HG03378 (cell line): ENCODE measurements at regions not wholly inside any gene's neighbourhood (a gene's known extent, or its start where the extent isn't known, plus 50 kb on each side); places are given as distances from the start of the nearest gene placed in this dataset.
"Not testable (repeated sequence)": the region's sequence is repeated elsewhere in the genome, so short reads cannot be mapped to it uniquely, and the experiment has no call there.

Experiments
- ATAC-seq: cut with Tn5 transposase; IDR thresholded peaks from one replicate; pipeline ENCODE4 v1.9.1; 2021; ENCODE audit warnings: mild to moderate bottlenecking, moderate library complexity; ENCODE audit not compliant: unreplicated experiment

DNA sequence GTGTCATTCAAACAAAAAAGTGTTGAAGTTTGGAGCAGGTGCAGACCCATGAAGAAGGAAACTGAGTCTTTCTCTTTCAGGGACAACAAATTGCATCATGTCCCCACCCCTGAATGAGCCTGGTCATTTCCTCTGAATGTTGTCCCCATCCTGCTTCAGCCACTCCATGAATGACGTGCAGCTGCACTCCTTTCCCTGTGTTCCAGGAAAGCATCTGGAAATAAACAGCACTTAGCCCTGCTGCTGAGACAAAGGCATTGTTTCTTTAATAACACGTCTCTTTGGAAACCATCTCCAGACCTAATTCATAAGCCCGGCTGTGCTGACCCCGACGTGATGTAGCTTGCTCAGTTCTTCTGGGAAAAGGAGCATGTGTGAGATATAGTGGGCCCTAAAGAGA, 682.3 kb downstream of the BRINP1 start:
- no peak for ATAC-seq

DNA sequence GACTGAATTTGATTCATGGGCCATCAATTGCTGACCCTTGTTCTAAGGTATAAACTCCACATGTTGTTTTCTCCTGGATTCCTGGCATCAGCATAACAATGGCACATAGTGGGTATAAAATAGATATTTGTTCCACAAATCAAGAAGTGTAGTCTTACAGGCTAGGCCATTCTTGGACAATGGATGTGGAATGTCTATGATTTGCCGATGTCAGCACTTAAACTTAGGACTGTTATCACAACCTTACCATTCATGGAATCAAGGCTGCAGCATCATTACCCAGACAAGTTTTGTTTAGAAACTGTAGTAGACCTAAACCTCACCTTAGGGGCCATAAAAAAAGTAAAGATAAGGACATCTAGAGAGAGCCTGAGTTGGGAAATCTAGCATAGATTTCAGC, 680.0 kb downstream of the BRINP1 start:
- no peak for ATAC-seq

DNA sequence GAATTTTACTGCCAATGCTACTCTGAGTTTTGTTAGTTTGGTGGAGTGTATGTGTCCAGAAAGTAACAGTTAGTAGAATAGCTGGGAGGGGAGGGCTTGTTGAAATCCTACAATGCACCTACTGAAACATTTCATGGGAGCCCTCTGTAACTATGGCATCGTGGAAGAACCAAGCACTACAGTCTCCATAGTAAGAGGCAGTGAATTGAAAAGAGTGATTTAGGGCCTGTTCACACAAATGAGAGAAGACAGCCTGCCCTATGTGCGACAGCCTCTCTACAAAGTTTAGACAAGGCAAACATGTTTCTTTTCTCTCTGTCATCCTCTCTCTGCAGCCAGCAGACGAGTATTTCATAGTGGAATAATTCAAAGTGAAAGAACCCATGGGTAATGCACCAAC, 676.6 kb downstream of the BRINP1 start:
- ATAC-seq = no peak

- ATAC-seq = no peak
These were observed 675.6 kb downstream of the BRINP1 start for GRCh38 chr9:118693645-118694044.

- not testable (repeated sequence) for ATAC-seq
These were observed 674.0 kb downstream of the BRINP1 start for GRCh38 chr9:118695249-118695648.

GRCh38 chr9:118701985-118702384, 667.2 kb downstream of the BRINP1 start:
- ATAC-seq = no peak

GRCh38 chr9:118711843-118712242, 657.4 kb downstream of the BRINP1 start:
- ATAC-seq = no peak

DNA sequence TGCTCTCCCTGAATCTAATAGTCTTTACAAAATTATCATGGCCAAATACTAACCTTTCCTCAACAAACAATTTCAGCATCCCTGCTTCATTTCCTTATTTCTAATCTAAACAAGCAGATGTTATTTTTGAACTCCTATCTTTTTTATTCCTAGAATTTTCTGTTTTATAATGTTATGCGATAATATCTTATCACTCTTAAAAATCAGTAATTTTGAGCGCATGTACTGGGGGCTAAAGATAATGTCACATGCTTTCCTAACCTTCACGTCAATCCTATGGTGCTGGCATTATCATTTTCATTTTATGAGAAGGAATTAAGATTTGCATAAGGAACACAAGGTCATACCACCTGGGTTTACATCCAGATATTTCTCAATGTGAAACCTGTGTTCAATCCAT, 648.0 kb downstream of the BRINP1 start:
- no peak for ATAC-seq

- no peak for ATAC-seq
These were observed 647.3 kb downstream of the BRINP1 start for GRCh38 chr9:118721923-118722322.

DNA sequence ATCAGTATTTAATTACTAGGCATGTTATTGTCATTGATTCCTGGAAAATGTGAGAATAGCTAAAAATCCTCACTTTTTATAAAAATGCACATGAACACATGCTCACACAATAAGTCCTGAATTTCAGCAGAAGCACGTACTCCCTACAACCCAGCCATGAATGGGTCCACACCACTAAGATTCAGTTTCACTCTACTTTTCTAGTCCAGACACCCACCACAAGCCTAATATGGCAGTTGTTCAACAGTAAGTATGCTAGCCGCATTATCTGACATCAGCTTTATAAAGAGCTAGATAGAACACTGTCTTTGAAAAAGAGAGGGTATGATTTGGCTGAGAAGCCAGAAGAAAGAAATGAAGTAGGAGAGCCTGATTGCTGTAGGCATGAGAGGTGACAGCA, 639.3 kb downstream of the BRINP1 start:
- ATAC-seq = no peak

- ATAC-seq = no peak
These were observed 636.2 kb downstream of the BRINP1 start for GRCh38 chr9:118732998-118733397.

GRCh38 chr9:118734696-118735095, 634.5 kb downstream of the BRINP1 start:
- no peak for ATAC-seq

GRCh38 chr9:118736406-118736805, 632.8 kb downstream of the BRINP1 start:
- no peak for ATAC-seq

DNA sequence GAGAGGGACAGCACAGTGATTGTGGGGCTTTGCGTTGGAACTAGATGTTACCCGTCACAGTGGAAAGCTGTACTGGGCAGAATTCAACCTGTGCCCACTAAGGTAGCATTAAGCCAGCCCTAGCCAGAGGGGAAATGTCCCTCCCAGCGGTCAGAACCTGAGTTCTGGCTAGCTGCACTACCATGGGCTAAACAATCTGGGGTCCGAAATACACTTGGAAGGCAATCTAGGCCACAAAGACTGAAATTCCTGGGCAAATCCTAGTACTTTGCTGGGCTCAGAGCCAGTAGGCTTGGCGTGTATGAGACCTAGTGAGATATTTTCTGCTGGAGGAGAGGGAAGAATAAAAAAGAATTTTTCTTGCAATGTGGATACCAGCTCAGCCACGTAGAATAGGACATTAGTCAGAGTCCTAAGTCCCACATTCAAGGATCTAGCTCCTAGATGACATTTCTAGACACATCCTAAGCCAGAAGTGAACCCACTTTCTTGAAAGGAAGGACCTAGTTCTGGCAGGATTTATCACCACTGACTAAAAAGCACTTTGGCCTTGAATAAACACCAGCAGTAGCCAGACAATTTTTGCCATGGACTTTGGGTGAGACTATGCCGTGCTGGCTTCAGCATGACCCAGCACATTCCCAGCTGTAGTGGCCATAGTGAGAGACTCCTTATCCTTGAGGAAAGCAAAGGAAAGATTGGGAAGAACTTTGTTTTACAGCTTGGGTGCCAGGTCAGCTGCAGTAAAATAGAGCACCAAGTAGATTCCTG, 618.0 kb downstream of the BRINP1 start:
- ATAC-seq = no peak

GRCh38 chr9:118751848-118752223, 617.4 kb downstream of the BRINP1 start:
- ATAC-seq = no peak

GRCh38 chr9:118761016-118761790, 608.0 kb downstream of the BRINP1 start:
- no peak for ATAC-seq

DNA sequence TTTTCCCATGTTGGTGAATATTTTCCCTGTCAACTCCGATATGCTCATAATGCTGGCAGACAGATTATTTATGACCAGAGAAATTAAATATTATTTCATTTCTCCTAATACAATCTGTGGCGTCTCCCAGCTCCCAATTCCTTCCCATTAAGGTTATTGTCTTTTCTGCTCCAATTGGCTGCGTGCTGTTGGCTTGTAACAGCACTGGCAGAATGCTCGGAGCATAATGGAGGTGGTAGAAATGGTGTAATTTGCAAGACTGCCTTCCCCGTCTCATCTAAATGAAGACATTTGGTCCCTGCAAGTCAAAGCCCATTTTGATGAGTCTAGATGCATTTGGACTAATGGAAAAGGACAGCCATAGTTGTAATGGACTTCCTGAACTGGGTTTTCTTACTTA, 601.7 kb downstream of the BRINP1 start:
- no peak for ATAC-seq

DNA sequence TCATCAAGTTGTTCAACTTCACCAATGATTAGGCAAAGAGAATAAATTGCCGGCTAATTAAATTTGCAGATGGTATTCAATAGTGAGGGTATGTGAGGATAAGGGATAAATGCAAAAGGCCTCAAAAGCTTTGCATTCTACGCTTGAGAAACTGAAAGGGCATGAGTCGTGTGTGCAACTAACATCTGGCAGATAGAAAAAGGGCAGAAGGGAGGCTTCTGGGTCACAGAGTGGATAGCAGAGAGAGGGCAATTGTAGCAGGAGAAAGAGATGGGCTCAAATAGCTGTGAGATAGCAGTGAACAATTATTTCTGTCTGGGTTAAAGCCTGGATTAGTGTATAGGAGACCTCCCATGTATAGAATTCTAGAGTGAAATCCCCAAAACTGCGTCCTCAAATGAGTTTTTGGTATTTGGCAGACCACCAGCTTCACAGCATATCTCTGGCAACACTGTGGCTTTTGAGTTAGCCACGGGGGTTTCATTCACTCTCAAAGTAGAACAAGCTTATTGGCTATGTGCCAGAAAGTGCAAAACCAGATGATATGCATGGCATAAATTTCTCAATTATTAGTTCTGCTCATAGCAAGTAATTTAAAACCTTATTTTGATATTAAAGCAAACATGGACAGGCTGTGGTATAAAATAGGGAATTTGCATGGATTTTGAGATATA, 586.3 kb downstream of the BRINP1 start:
- no peak for ATAC-seq

DNA sequence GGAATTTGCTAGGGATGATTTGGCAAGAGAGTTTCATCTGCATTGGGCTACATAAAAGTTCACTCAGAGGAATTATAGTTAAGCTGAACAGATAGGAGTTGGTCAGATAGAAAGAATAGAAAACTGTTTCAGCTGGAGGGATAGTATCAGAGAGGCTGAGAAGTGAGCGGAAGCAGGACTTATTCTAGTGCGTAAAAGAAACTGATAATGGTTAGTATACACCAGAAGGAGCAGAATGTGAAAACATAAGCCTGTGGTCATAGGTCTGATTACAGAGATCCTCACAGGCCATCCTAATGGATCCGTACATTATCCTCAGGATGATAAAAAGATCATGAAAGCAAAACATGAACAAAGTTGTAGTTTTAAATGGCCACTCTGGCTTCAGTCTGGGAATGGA, 585.2 kb downstream of the BRINP1 start:
- no peak for ATAC-seq

- no peak for ATAC-seq
These were observed 583.8 kb downstream of the BRINP1 start for GRCh38 chr9:118785456-118785855.

DNA sequence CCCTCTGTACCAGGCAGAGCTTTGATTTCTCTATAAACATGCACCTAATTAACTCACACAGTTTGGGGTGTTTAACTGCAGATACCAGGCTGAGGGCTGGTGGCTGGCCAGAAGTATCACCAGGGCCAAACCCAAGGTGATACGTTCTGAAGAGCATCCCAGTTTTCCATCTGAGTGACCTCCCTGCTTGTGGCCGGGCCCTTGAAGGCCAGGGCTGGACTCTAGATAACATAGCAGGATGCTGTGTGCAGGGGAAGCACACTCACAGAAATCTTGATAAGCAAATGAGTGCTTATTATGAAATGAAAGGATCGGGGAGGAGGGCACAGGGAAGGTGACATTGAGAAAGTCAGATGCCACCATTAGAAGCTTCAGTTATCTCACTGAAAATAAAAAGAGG, 582.4 kb downstream of the BRINP1 start:
- ATAC-seq = no peak

GRCh38 chr9:118809160-118809625, 560.0 kb downstream of the BRINP1 start:
- ATAC-seq = no peak
